ENCODE measurements at regions not wholly inside any gene's neighbourhood (a gene's known extent, or its start where the extent isn't known, plus 50 kb on each side); places are given as distances from the start of the nearest gene placed in this dataset.

- no peak for DNase-seq (ENCODE audit: low spot score)
These were observed 265.2 kb downstream of the SYK start for GRCh38 chr9:91066856-91067255.

GRCh38 chr9:91067306-91067860 lies 265.8 kb downstream of the SYK start:
- no peak for DNase-seq (ENCODE audit: low spot score)

GRCh38 chr9:91071184-91071990 lies 269.8 kb downstream of the SYK start:
- peak; percentile 86 for DNase-seq (ENCODE audit: low spot score)

GRCh38 chr9:91073049-91073810 lies 271.6 kb downstream of the SYK start:
- DNase-seq (ENCODE audit: low spot score): no peak

- no peak for DNase-seq (ENCODE audit: low spot score)
These were observed 272.5 kb downstream of the SYK start for GRCh38 chr9:91073811-91074771.

GRCh38 chr9:91074866-91075265 lies 273.2 kb downstream of the SYK start:
- no peak for DNase-seq (ENCODE audit: low spot score)

GRCh38 chr9:91075279-91075678 lies 273.7 kb downstream of the SYK start:
- DNase-seq (ENCODE audit: low spot score): no peak

GRCh38 chr9:91077624-91078368 lies 276.2 kb downstream of the SYK start:
- DNase-seq (ENCODE audit: low spot score): peak; percentile 19

- no peak for DNase-seq (ENCODE audit: low spot score)
These were observed 276.7 kb downstream of the SYK start for GRCh38 chr9:91078369-91078695.

GRCh38 chr9:91082731-91083130 lies 279.0 kb downstream of the AUH start:
- DNase-seq (ENCODE audit: low spot score): no peak

- no peak for DNase-seq (ENCODE audit: low spot score)
These were observed 276.7 kb downstream of the AUH start for GRCh38 chr9:91084896-91085516.

GRCh38 chr9:91085517-91086291 lies 276.0 kb downstream of the AUH start:
- no peak for DNase-seq (ENCODE audit: low spot score)

GRCh38 chr9:91086657-91087461 lies 274.9 kb downstream of the AUH start:
- no peak for DNase-seq (ENCODE audit: low spot score)

GRCh38 chr9:91087462-91087759 lies 274.3 kb downstream of the AUH start:
- DNase-seq (ENCODE audit: low spot score): no peak

- peak; percentile 58 for DNase-seq (ENCODE audit: low spot score)
These were observed 272.2 kb downstream of the AUH start for GRCh38 chr9:91089405-91090129.

- no peak for DNase-seq (ENCODE audit: low spot score)
These were observed 271.6 kb downstream of the AUH start for GRCh38 chr9:91090130-91090410.

GRCh38 chr9:91092214-91092613 lies 269.5 kb downstream of the AUH start:
- DNase-seq (ENCODE audit: low spot score): no peak

- DNase-seq (ENCODE audit: low spot score): no peak
These were observed 267.2 kb downstream of the AUH start for GRCh38 chr9:91094324-91095088.
